Transverse colon (tissue), 3 donors: ENCODE measurements at regions not wholly inside any gene's neighbourhood (a gene's known extent, or its start where the extent isn't known, plus 50 kb on each side); places are given as distances from the start of the nearest gene placed in this dataset.

Experiments used
- CTCF ChIP-seq, 5 experiments: fragments of 200-600 bp in 3 of 5; fragments of 450-650 bp in 2 of 5; sonication (generic) in 3 of 5; IDR thresholded peaks; 1 replicate in 2 of 5; 2 replicates in 3 of 5; pipeline ENCODE4 v1.5.1; 2016 to 2017; ENCODE audit warnings: antibody characterized with exemption in 5 of 5, inconsistent platforms in 3 of 5, mild to moderate bottlenecking in 2 of 5, moderate library complexity in 1 of 5
- POLR2A ChIP-seq: fragments of 450-650 bp; IDR thresholded peaks from one replicate; pipeline ENCODE4 v1.6.1; 2016; ENCODE audit warnings: antibody characterized with exemption, mild to moderate bottlenecking, moderate library complexity

- no peak for TF ChIP-seq CTCF (IDR thresholded peaks at IDR 0.05)
- TF ChIP-seq POLR2A = no peak
Observed at GRCh38 chr16:87003414-87003755, 313.8 kb downstream of the C16orf95 start.
